GM10266 (cell line): ENCODE measurements at regions not wholly inside any gene's neighbourhood (a gene's known extent, or its start where the extent isn't known, plus 50 kb on each side); places are given as distances from the start of the nearest gene placed in this dataset.

ENCODE experiments used
- DNase-seq: peaks from one replicate; pipeline ENCODE4 v3.0.0; 2012; ENCODE audit errors: extremely low spot score
- CTCF ChIP-seq: IDR thresholded peaks from 2 replicates; pipeline ENCODE4 v1.5.1; 2012; ENCODE audit warnings: mild to moderate bottlenecking, low read depth; ENCODE audit not compliant: control insufficient read depth, insufficient read depth; ENCODE audit errors: missing control alignments

- no peak for TF ChIP-seq CTCF
- no peak for DNase-seq
Observed at GRCh38 chr6:84424956-84425355, 197.5 kb upstream of the CEP162 start.

- DNase-seq = peak; percentile 9
Observed at GRCh38 chr6:84422380-84422968, 195.0 kb upstream of the CEP162 start.

GRCh38 chr6:84421031-84421430 is 193.6 kb upstream of the CEP162 start:
- no peak for DNase-seq

More at GRCh38 chr6:84422380-84422968, 195.0 kb upstream of the CEP162 start:
- TF ChIP-seq CTCF = peak; percentile 46

GRCh38 chr6:84417260-84417659 is 189.8 kb upstream of the CEP162 start:
- no peak for TF ChIP-seq CTCF

More at GRCh38 chr6:84421031-84421430, 193.6 kb upstream of the CEP162 start:
- no peak for TF ChIP-seq CTCF

GRCh38 chr6:84416043-84416657 is 188.7 kb upstream of the CEP162 start:
- no peak for DNase-seq
- no peak for TF ChIP-seq CTCF

More at GRCh38 chr6:84417260-84417659, 189.8 kb upstream of the CEP162 start:
- no peak for DNase-seq

GRCh38 chr6:84415517-84415916 is 188.1 kb upstream of the CEP162 start:
- no peak for DNase-seq
- TF ChIP-seq CTCF = no peak

- DNase-seq = no peak
- TF ChIP-seq CTCF = no peak
Observed at GRCh38 chr6:84415068-84415467, 187.6 kb upstream of the CEP162 start.
